Neural crest cell (in vitro differentiated cells): ENCODE measurements at regions not wholly inside any gene's neighbourhood (a gene's known extent, or its start where the extent isn't known, plus 50 kb on each side); places are given as distances from the start of the nearest gene placed in this dataset.

Source experiments
- DNase-seq: peaks from one replicate; pipeline ENCODE4 v3.0.0; 2021; ENCODE audit warnings: low read depth, mixed read lengths, low spot score
- H3K27ac Mint-ChIP-seq: one replicate; pipeline ENCODE4 v1.8.0; 2021; ENCODE audit warnings: mild to moderate bottlenecking, mixed read lengths; ENCODE audit not compliant: unreplicated experiment
- H3K27me3 Mint-ChIP-seq: 2 replicates; pipeline ENCODE4 v1.8.0; 2021; ENCODE audit warnings: low read depth, mild to moderate bottlenecking, mixed read lengths
- H3K36me3 Mint-ChIP-seq: 2 replicates; pipeline ENCODE4 v1.8.0; 2021; ENCODE audit warnings: low read depth, mild to moderate bottlenecking, mixed read lengths
- H3K4me1 Mint-ChIP-seq: 2 replicates; pipeline ENCODE4 v1.8.0; 2021; ENCODE audit warnings: mixed read lengths
- H3K4me3 Mint-ChIP-seq: one replicate; pipeline ENCODE4 v1.8.0; 2021; ENCODE audit warnings: mild to moderate bottlenecking, mixed read lengths
- H3K9me3 Mint-ChIP-seq: 2 replicates; pipeline ENCODE4 v1.8.0; 2021; ENCODE audit warnings: mixed read lengths
- TF ChIP-seq, protein P1 (sequence below): fragments of 200-600 bp; sonication (generic); conservative IDR thresholded peaks from 2 replicates; pipeline ENCODE4 v1.5.0; 2021; ENCODE audit warnings: antibody characterized with exemption, mild to moderate bottlenecking

DNA sequence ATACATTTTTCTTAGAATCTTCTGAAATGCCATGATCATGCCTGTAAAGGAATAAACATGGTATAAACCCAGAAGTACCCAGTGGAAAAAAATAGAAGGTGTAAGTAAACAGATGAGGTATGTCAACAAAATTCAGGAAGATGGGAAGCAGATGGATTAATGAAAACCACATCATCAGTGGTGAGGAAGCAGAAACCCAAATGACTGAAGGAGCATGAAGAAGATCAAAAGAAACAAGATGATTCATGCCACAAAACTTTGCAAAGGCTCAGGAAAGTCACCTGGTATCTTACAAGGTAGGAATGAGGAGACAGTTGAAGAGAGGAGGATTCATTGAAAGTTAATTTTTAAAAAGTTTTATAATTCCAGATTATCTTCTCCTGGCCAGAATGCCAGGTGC, 132.8 kb upstream of the PAPPA start:
- H3K4me1 Mint-ChIP-seq: no peaks in the 10 kb centered on the region
- H3K27ac Mint-ChIP-seq: no peak overlapping the region
- TF ChIP-seq, protein P1, sequence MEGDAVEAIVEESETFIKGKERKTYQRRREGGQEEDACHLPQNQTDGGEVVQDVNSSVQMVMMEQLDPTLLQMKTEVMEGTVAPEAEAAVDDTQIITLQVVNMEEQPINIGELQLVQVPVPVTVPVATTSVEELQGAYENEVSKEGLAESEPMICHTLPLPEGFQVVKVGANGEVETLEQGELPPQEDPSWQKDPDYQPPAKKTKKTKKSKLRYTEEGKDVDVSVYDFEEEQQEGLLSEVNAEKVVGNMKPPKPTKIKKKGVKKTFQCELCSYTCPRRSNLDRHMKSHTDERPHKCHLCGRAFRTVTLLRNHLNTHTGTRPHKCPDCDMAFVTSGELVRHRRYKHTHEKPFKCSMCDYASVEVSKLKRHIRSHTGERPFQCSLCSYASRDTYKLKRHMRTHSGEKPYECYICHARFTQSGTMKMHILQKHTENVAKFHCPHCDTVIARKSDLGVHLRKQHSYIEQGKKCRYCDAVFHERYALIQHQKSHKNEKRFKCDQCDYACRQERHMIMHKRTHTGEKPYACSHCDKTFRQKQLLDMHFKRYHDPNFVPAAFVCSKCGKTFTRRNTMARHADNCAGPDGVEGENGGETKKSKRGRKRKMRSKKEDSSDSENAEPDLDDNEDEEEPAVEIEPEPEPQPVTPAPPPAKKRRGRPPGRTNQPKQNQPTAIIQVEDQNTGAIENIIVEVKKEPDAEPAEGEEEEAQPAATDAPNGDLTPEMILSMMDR: no peak
- H3K9me3 Mint-ChIP-seq: peaks cover 4% of the 10 kb centered on the region
- DNase-seq: no peak
- peaks cover 5% of the 10 kb centered on the region for H3K27me3 Mint-ChIP-seq
- no peak overlapping the region for H3K4me3 Mint-ChIP-seq
- no peaks in the 10 kb centered on the region for H3K36me3 Mint-ChIP-seq

- no peaks in the 10 kb centered on the region for H3K4me1 Mint-ChIP-seq
- H3K36me3 Mint-ChIP-seq: peaks cover 3% of the 10 kb centered on the region
- no peak for DNase-seq
- TF ChIP-seq, protein P1: no peak
- H3K4me3 Mint-ChIP-seq: no peak overlapping the region
- peaks cover 5% of the 10 kb centered on the region for H3K27me3 Mint-ChIP-seq
- H3K27ac Mint-ChIP-seq: no peak overlapping the region
- peaks cover 19% of the 10 kb centered on the region for H3K9me3 Mint-ChIP-seq
Observed at GRCh38 chr9:116027096-116027495, 126.5 kb upstream of the PAPPA start.

DNA sequence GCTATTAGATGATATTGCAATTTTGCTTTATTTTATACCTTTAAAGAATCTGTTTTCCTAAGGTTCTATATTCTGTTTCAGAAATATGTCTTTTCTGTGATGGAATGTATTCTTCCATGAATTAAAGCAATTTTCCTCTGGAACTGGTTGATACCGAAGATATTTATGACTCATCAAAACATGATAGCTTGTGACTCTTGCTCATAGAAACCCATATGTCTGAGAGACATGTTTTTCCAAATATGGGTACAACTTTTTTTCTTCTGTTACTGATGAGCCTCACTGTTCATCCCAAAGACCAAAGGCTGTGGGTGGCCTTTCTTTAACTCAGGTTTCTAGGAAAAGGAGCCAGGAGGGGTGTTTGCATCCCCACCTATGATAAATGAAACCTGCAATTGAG, 126.1 kb upstream of the PAPPA start:
- no peak for DNase-seq
- H3K9me3 Mint-ChIP-seq: peaks cover 19% of the 10 kb centered on the region
- H3K36me3 Mint-ChIP-seq: peaks cover 3% of the 10 kb centered on the region
- peaks cover 5% of the 10 kb centered on the region for H3K27me3 Mint-ChIP-seq
- H3K4me1 Mint-ChIP-seq: no peaks in the 10 kb centered on the region
- H3K27ac Mint-ChIP-seq: no peak overlapping the region
- TF ChIP-seq, protein P1: no peak
- no peak overlapping the region for H3K4me3 Mint-ChIP-seq

GRCh38 chr9:116027951-116028350, 125.6 kb upstream of the PAPPA start:
- DNase-seq: no peak
- Mint-ChIP-seq H3K9me3 (peaks cover 19% of the 10 kb centered on the region), H3K4me1 (no peaks in the 10 kb centered on the region), H3K27me3 (peaks cover 5% of the 10 kb centered on the region), H3K27ac (no peak overlapping the region), H3K36me3 (peaks cover 3% of the 10 kb centered on the region), H3K4me3 (no peak overlapping the region)
- TF ChIP-seq, protein P1: no peak

DNA sequence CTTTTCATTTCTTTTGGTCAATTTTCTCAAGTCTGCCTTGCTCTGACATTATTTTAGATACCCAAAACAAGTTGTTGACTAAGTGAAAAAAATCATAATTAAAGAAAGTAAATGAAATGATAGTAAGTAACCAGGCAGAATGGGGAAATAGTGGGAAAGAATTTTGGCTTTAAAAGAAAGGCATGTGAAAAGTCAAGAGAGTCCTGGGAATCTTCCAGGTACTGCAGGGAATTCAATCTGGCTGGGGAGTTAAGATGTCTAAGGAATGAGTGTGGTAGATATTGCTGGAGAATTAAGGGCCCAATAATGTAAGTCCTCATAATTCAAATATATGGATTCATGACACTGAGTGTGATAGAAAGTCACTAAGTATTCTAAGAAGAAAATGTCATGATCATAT, 123.1 kb upstream of the PAPPA start:
- no peaks in the 10 kb centered on the region for H3K27me3 Mint-ChIP-seq
- peaks cover 3% of the 10 kb centered on the region for H3K36me3 Mint-ChIP-seq
- H3K9me3 Mint-ChIP-seq: peaks cover 18% of the 10 kb centered on the region
- no peaks in the 10 kb centered on the region for H3K4me1 Mint-ChIP-seq
- H3K27ac Mint-ChIP-seq: no peak overlapping the region
- TF ChIP-seq, protein P1: no peak
- DNase-seq: no peak
- no peak overlapping the region for H3K4me3 Mint-ChIP-seq
